T-helper 17 cell (primary cell): ENCODE measurements at regions not wholly inside any gene's neighbourhood (a gene's known extent, or its start where the extent isn't known, plus 50 kb on each side); places are given as distances from the start of the nearest gene placed in this dataset.
"Not testable (repeated sequence)": the region's sequence is repeated elsewhere in the genome, so short reads cannot be mapped to it uniquely, and the experiment has no call there.

ENCODE experiments used
- ATAC-seq: fragments of 150-1000 bp; cut with Tn5 transposase; 2 replicates; pipeline ENCODE4 v1.10.0; 2021; ENCODE audit warnings: mild to moderate bottlenecking, moderate library complexity
- DNase-seq, 3 donors: peaks; one replicate each; pipeline versions ENCODE4 v3.0.0 to v3.0.0-alpha.2; 2020 to 2021
- H3K9me3 ChIP-seq: one replicate; pipeline ENCODE4 v1.7.0; 2013; ENCODE audit warnings: low read length, mild to moderate bottlenecking; ENCODE audit not compliant: control insufficient read depth, poor library complexity, severe bottlenecking
- H3K27ac Mint-ChIP-seq: one replicate; pipeline ENCODE4 v1.8.0; 2022; ENCODE audit warnings: mild to moderate bottlenecking, moderate library complexity, mixed read lengths
- H3K27me3 Mint-ChIP-seq: one replicate; pipeline ENCODE4 v1.8.0; 2022; ENCODE audit warnings: mixed read lengths
- H3K36me3 Mint-ChIP-seq: one replicate; pipeline ENCODE4 v1.8.0; 2022; ENCODE audit warnings: low read depth, mixed read lengths
- H3K4me1 Mint-ChIP-seq: one replicate; pipeline ENCODE4 v1.8.0; 2022; ENCODE audit warnings: mild to moderate bottlenecking, mixed read lengths
- H3K4me3 Mint-ChIP-seq: one replicate; pipeline ENCODE4 v1.8.0; 2022; ENCODE audit warnings: mild to moderate bottlenecking, moderate library complexity, mixed read lengths

- H3K27me3 Mint-ChIP-seq = no peaks in the 10 kb centered on the region
- H3K27ac Mint-ChIP-seq = no peak overlapping the region
- H3K36me3 Mint-ChIP-seq = no peaks in the 10 kb centered on the region
- H3K4me3 Mint-ChIP-seq = no peak overlapping the region
- no peaks in the 10 kb centered on the region for H3K9me3 ChIP-seq
- DNase-seq = no peak
- peaks cover 6% of the 10 kb centered on the region for H3K4me1 Mint-ChIP-seq
- no peak for ATAC-seq
These were observed 96.9 kb upstream of the TNFSF4 start for GRCh38 chr1:173303984-173304383.

DNA sequence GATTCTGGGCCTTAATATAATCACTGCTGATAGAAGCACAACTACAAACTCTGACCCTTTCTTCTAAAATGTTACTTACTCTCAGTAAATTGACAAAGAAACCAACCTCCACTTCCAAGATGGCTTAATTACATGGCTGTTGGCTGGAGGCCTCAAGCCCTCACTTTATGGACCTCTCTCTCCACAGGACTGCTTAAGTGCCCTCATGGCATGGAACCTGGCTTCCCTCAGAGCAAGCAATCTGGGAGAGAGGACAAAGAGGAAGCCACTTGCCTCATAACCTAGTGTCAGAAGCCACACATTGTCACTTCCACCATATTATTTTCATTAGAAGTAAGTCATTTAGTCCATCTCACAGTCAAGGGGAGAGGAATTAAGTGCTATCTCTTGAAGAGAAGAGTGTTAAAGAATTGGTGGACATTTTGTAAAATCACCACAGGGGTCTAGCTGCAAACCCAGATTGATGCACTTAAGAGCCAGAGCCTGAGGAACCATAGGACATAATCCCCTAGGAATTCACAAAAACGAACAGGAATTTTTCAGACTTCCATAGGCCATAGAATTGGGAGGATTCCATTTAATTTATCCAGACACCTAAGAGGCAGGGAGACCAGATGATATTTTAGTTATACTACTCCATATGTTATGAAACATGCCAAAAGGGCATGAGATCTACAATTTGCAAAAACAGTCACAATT is 97.5 kb upstream of the TNFSF4 start:
- Mint-ChIP-seq H3K27me3 (no peaks in the 10 kb centered on the region), H3K27ac (no peak overlapping the region), H3K4me3 (no peak overlapping the region), H3K4me1 (peaks cover 2% of the 10 kb centered on the region), H3K36me3 (no peaks in the 10 kb centered on the region)
- no peak for DNase-seq
- ATAC-seq = no peak
- no peaks in the 10 kb centered on the region for H3K9me3 ChIP-seq

DNA sequence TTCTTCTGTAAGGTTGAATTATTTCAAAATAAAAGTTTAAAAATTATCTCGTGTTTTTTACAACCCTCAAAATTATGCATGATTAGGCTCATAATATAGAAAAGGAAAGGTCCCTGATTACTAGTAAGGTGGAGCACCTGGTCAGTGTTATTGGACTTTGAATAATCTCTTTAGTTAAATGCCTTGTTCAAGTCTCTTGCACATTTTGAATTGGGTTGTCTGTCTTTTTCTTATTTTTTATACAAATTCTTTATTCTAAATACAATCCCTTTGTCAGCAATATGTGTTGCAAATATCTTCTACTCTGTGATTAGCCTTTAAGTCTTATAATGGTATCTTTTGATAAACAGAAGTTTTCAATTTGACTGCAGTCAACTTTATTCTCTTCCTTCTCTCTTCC is 100.7 kb upstream of the TNFSF4 start:
- no peak for ATAC-seq
- Mint-ChIP-seq H3K4me3 (no peak overlapping the region), H3K4me1 (no peaks in the 10 kb centered on the region), H3K27ac (no peak overlapping the region), H3K27me3 (no peaks in the 10 kb centered on the region), H3K36me3 (no peaks in the 10 kb centered on the region)
- DNase-seq = no peak
- no peaks in the 10 kb centered on the region for H3K9me3 ChIP-seq

- H3K9me3 ChIP-seq = peaks cover 2% of the 10 kb centered on the region
- DNase-seq = no peak
- Mint-ChIP-seq H3K4me1 (no peaks in the 10 kb centered on the region), H3K36me3 (peaks cover 2% of the 10 kb centered on the region), H3K27me3 (no peaks in the 10 kb centered on the region), H3K4me3 (no peak overlapping the region), H3K27ac (no peak overlapping the region)
- no peak for ATAC-seq
These were observed 107.5 kb upstream of the TNFSF4 start for GRCh38 chr1:173314656-173315055.

DNA sequence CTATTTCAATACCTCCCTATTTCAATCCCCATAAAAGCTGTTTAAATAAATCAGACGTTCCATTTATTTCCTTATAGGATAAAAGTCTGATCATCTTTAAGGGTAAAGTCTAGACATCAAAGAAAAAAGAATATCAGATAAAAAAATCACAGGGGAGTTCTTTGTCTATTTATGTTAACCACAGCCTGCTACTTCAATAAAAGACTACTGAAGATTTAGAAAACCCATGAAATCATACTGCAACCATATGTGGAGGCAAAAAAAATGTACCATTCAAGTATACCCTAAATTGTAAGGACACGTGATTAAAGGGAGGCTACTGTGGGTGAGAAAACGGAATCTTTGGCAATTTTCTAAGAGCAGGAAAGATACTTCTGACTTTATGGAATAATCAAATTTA is 108.2 kb upstream of the TNFSF4 start:
- Mint-ChIP-seq H3K27ac (no peak overlapping the region), H3K4me1 (no peaks in the 10 kb centered on the region), H3K27me3 (no peaks in the 10 kb centered on the region), H3K4me3 (no peak overlapping the region), H3K36me3 (peaks cover 2% of the 10 kb centered on the region)
- H3K9me3 ChIP-seq = peaks cover 2% of the 10 kb centered on the region
- ATAC-seq = no peak
- no peak for DNase-seq

GRCh38 chr1:173318788-173319187 is 111.7 kb upstream of the TNFSF4 start:
- ATAC-seq (no peak), DNase-seq (no peak)
- H3K9me3 ChIP-seq = peaks cover 2% of the 10 kb centered on the region
- Mint-ChIP-seq H3K27ac (no peak overlapping the region), H3K27me3 (no peaks in the 10 kb centered on the region), H3K36me3 (peaks cover 5% of the 10 kb centered on the region), H3K4me1 (no peaks in the 10 kb centered on the region), H3K4me3 (no peak overlapping the region)

DNA sequence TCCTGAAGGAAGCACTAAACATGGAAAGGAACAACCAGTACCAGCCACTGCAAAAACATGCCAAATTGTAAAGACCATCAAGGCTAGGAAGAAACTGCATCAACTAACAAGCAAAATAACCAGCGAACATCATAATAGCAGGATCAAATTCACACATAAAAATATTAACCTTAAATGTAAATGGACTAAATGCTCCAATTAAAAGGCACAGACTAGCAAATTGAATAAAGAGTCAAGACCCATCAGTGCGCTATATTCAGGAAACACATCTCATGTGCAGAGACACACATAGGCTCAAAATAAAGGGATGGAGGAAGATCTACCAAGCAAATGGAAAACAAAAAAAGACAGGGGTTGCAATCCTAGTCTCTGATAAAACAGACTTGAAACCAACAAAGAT is 117.2 kb upstream of the TNFSF4 start:
- DNase-seq, H3K4me3 Mint-ChIP-seq, H3K36me3 Mint-ChIP-seq: not testable (repeated sequence)

GRCh38 chr1:173327987-173328386 is 120.9 kb upstream of the TNFSF4 start:
- not testable (repeated sequence) for H3K27me3 Mint-ChIP-seq, H3K4me1 Mint-ChIP-seq, H3K4me3 Mint-ChIP-seq, H3K9me3 ChIP-seq, H3K36me3 Mint-ChIP-seq, ATAC-seq, DNase-seq, H3K27ac Mint-ChIP-seq

More for the DNA sequence above, 117.2 kb upstream of the TNFSF4 start:
- not testable (repeated sequence) for H3K27me3 Mint-ChIP-seq, ATAC-seq, H3K9me3 ChIP-seq, H3K27ac Mint-ChIP-seq, H3K4me1 Mint-ChIP-seq

DNA sequence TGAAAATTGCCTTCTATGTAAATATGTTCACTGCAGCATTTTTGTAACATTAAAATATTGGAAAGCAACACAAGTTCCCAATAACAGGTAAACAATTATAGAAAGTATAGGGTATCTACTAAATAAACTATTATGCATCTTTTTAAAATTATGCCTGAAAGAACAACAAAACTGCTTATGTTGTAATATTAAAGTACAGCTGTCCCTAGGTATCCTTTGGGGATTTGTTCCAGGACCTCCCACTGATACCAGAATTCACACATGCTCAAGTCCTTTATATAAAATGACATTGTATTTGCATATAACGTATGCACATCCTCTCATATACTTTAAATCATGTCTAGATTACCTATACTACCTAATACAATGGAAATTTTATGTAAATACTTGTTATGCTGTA is 121.8 kb upstream of the TNFSF4 start:
- no peak for DNase-seq
- Mint-ChIP-seq H3K36me3 (no peaks in the 10 kb centered on the region), H3K4me1 (peaks cover 8% of the 10 kb centered on the region), H3K4me3 (no peak overlapping the region), H3K27me3 (no peaks in the 10 kb centered on the region), H3K27ac (no peak overlapping the region)
- no peaks in the 10 kb centered on the region for H3K9me3 ChIP-seq
- no peak for ATAC-seq

DNA sequence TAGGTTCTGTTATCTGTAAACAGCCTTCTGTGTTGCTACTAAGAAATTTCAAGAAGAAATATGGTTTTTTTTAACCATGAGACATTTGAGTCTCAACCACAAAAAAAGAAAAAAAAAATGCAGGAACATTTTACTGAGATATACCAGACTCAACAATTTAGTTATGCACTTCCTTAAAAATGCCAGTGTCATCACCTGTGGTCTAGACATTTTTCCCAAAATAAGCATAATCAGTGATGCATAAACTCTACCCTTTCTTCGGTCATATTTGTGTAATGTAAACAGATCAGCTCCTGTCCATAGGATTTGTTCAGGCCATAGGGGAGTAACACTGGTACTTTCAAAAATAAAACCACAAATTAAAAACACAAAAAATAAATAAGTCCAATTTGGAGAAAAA is 122.6 kb upstream of the TNFSF4 start:
- Mint-ChIP-seq H3K27ac (no peak overlapping the region), H3K4me3 (no peak overlapping the region), H3K27me3 (no peaks in the 10 kb centered on the region), H3K36me3 (no peaks in the 10 kb centered on the region), H3K4me1 (peaks cover 8% of the 10 kb centered on the region)
- ATAC-seq = no peak
- DNase-seq = no peak
- no peaks in the 10 kb centered on the region for H3K9me3 ChIP-seq

DNA sequence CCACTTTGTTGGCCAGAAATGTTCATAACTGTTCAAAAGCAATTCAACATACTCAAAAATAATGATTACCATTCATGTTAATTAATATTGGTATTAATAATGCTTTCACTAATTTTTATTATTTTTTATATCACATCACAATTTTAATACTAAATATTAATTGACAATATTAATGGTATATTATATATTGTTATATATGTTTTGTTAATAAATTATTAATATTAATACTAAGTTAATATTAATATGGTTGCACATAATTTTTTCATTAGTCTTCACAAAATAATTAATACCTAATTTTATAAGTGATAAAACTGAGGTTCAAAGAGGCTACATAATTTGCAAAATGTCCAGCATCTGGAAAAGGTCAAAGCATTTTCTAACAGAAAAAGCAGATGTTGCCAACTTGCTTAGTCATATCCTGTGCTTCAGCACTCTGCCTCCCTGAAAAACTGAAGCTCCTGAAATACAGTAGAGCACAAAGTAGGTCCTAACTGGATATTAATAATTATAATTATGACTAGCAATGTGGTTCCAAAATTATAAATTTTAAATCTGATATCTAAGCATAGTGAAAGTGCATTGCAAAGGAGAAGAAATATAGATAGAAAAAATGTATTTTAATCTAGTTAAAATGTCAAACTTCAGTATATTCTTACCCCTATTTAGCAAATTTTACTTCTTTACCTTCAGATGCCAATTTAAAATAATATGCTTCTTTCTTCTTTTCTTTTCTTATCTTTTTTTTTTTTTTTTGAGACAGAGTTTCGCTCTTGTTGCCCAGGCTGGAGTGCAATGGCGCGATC is 123.2 kb upstream of the TNFSF4 start:
- ATAC-seq (no peak), DNase-seq (no peak)
- Mint-ChIP-seq H3K4me3 (no peak overlapping the region), H3K36me3 (no peaks in the 10 kb centered on the region), H3K27ac (peak overlapping the region; percentile 97), H3K4me1 (peaks cover 8% of the 10 kb centered on the region), H3K27me3 (no peaks in the 10 kb centered on the region)
- no peaks in the 10 kb centered on the region for H3K9me3 ChIP-seq

GRCh38 chr1:173330952-173331548 is 123.9 kb upstream of the TNFSF4 start:
- peak; percentile 78 for ATAC-seq
- H3K27me3 Mint-ChIP-seq, H3K4me1 Mint-ChIP-seq, DNase-seq, H3K9me3 ChIP-seq, H3K36me3 Mint-ChIP-seq: not testable (repeated sequence)
- H3K27ac Mint-ChIP-seq = peak overlapping the region; percentile 97
- H3K4me3 Mint-ChIP-seq = peak overlapping the region; percentile 84

DNA sequence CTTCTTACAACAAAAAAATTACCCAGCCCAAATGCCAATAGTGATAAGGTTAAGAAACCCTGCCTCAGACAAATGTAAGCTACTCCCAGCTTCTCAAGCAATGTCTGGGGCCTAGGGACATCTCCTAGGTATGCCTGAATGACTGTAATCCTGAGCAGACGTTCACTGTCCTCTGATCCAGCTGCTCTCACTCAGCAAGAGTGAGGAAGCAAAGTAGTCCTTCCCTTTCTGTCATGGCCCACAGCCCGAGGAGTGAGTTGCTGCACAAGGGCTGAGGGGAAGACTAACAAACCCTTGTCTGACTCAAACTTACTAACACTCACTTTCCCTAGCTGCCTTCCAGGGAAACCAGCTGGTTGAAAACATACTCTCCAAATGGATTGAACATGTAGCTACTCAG is 124.9 kb upstream of the TNFSF4 start:
- Mint-ChIP-seq H3K27me3 (no peaks in the 10 kb centered on the region), H3K36me3 (no peaks in the 10 kb centered on the region), H3K4me1 (peaks cover 8% of the 10 kb centered on the region), H3K27ac (peak overlapping the region; percentile 97), H3K4me3 (no peak overlapping the region)
- H3K9me3 ChIP-seq = no peaks in the 10 kb centered on the region
- no peak for DNase-seq
- no peak for ATAC-seq
